ENCODE measurements at regions not wholly inside any gene's neighbourhood (a gene's known extent, or its start where the extent isn't known, plus 50 kb on each side); places are given as distances from the start of the nearest gene placed in this dataset.

- Histone ChIP-seq H3K27me3 (ENCODE audit: low read length) (no peaks in the 10 kb centered on the region), H3K36me3 (ENCODE audit: low read length) (no peaks in the 10 kb centered on the region), H3K4me3 (ENCODE audit: insufficient read depth, low read length, poor library complexity, severe bottlenecking) (no peak overlapping the region), H3F3A (ENCODE audit: insufficient read depth) (no peaks in the 10 kb centered on the region), H4K20me1 (ENCODE audit: low read depth, low read length) (no peaks in the 10 kb centered on the region), H3K9ac (ENCODE audit: low read length) (no peak overlapping the region), H3K4me2 (ENCODE audit: low read depth, low read length, poor library complexity, severe bottlenecking) (no peak overlapping the region), H2AFZ (ENCODE audit: low read depth, low read length, severe bottlenecking) (no peak overlapping the region), H3K27ac (ENCODE audit: low read depth, low read length) (no peak overlapping the region), H3K9me2 (replicated peaks; ENCODE audit: insufficient read depth, low read length) (no peaks in the 10 kb centered on the region), H3K79me2 (ENCODE audit: insufficient read depth, low read length) (no peaks in the 10 kb centered on the region), H3K9me3 (ENCODE audit: insufficient read depth, low read length) (no peaks in the 10 kb centered on the region)
- no peak for TF ChIP-seq EZH2phosphoT487 (conservative IDR thresholded peaks at IDR 0.05; ENCODE audit: low read length)
- TF ChIP-seq, protein P1, sequence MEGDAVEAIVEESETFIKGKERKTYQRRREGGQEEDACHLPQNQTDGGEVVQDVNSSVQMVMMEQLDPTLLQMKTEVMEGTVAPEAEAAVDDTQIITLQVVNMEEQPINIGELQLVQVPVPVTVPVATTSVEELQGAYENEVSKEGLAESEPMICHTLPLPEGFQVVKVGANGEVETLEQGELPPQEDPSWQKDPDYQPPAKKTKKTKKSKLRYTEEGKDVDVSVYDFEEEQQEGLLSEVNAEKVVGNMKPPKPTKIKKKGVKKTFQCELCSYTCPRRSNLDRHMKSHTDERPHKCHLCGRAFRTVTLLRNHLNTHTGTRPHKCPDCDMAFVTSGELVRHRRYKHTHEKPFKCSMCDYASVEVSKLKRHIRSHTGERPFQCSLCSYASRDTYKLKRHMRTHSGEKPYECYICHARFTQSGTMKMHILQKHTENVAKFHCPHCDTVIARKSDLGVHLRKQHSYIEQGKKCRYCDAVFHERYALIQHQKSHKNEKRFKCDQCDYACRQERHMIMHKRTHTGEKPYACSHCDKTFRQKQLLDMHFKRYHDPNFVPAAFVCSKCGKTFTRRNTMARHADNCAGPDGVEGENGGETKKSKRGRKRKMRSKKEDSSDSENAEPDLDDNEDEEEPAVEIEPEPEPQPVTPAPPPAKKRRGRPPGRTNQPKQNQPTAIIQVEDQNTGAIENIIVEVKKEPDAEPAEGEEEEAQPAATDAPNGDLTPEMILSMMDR (IDR thresholded peaks at IDR 0.05; ENCODE audit: insufficient read depth, low read length, poor library complexity, severe bottlenecking): no peak
These were observed 355.8 kb upstream of the DCN start for GRCh38 chr12:91538418-91538817.

GRCh38 chr12:91533366-91533765 is 350.7 kb upstream of the DCN start:
- no peaks in the 10 kb centered on the region for H4K20me1 ChIP-seq (ENCODE audit: low read depth, low read length)
- no peaks in the 10 kb centered on the region for H3K79me2 ChIP-seq (ENCODE audit: insufficient read depth, low read length)
- H3K4me3 ChIP-seq (ENCODE audit: insufficient read depth, low read length, poor library complexity, severe bottlenecking): no peak overlapping the region
- H3K27me3 ChIP-seq (ENCODE audit: low read length): no peaks in the 10 kb centered on the region
- H3F3A ChIP-seq (ENCODE audit: insufficient read depth): no peaks in the 10 kb centered on the region
- H3K9me2 ChIP-seq (replicated peaks; ENCODE audit: insufficient read depth, low read length): no peaks in the 10 kb centered on the region
- TF ChIP-seq EZH2phosphoT487 (conservative IDR thresholded peaks at IDR 0.05; ENCODE audit: low read length): no peak
- TF ChIP-seq, protein P1 (IDR thresholded peaks at IDR 0.05; ENCODE audit: insufficient read depth, low read length, poor library complexity, severe bottlenecking): no peak
- H3K4me2 ChIP-seq (ENCODE audit: low read depth, low read length, poor library complexity, severe bottlenecking): no peak overlapping the region
- H3K9ac ChIP-seq (ENCODE audit: low read length): no peak overlapping the region
- no peaks in the 10 kb centered on the region for H3K36me3 ChIP-seq (ENCODE audit: low read length)
- no peak overlapping the region for H3K27ac ChIP-seq (ENCODE audit: low read depth, low read length)
- H3K9me3 ChIP-seq (ENCODE audit: insufficient read depth, low read length): no peaks in the 10 kb centered on the region
- H2AFZ ChIP-seq (ENCODE audit: low read depth, low read length, severe bottlenecking): no peak overlapping the region

DNA sequence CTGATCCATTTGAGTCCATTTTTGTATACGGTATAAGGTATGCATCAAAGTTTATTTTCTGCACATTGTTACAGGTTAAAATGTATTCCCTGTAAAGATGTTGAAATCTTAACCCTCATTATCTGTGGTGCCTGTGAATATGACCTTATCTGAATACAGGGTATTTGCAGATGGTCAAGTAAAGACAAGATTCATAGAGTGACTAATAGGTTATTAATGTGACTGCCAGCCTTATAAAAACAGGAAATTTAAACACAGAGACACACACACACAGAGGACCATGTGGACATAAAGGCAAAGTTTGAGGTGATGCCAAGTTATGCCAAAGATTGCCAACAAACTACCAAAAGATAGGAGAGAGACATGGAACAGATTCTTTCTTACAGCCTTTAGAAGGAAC is 347.2 kb upstream of the DCN start:
- no peak overlapping the region for H3K4me3 ChIP-seq (ENCODE audit: insufficient read depth, low read length, poor library complexity, severe bottlenecking)
- no peaks in the 10 kb centered on the region for H3K27me3 ChIP-seq (ENCODE audit: low read length)
- no peak overlapping the region for H3K27ac ChIP-seq (ENCODE audit: low read depth, low read length)
- no peaks in the 10 kb centered on the region for H3K36me3 ChIP-seq (ENCODE audit: low read length)
- H3K79me2 ChIP-seq (ENCODE audit: insufficient read depth, low read length): no peaks in the 10 kb centered on the region
- H3K4me2 ChIP-seq (ENCODE audit: low read depth, low read length, poor library complexity, severe bottlenecking): no peak overlapping the region
- no peaks in the 10 kb centered on the region for H4K20me1 ChIP-seq (ENCODE audit: low read depth, low read length)
- no peak overlapping the region for H3K9ac ChIP-seq (ENCODE audit: low read length)
- TF ChIP-seq, protein P1 (IDR thresholded peaks at IDR 0.05; ENCODE audit: insufficient read depth, low read length, poor library complexity, severe bottlenecking): no peak
- H2AFZ ChIP-seq (ENCODE audit: low read depth, low read length, severe bottlenecking): no peak overlapping the region
- no peaks in the 10 kb centered on the region for H3F3A ChIP-seq (ENCODE audit: insufficient read depth)
- no peaks in the 10 kb centered on the region for H3K9me3 ChIP-seq (ENCODE audit: insufficient read depth, low read length)
- H3K9me2 ChIP-seq (replicated peaks; ENCODE audit: insufficient read depth, low read length): no peaks in the 10 kb centered on the region

- Histone ChIP-seq H3K36me3 (ENCODE audit: low read length) (no peaks in the 10 kb centered on the region), H3K4me2 (ENCODE audit: low read depth, low read length, poor library complexity, severe bottlenecking) (no peak overlapping the region), H3K4me3 (ENCODE audit: insufficient read depth, low read length, poor library complexity, severe bottlenecking) (no peak overlapping the region), H3K9me2 (replicated peaks; ENCODE audit: insufficient read depth, low read length) (no peaks in the 10 kb centered on the region), H4K20me1 (ENCODE audit: low read depth, low read length) (no peaks in the 10 kb centered on the region), H3K27me3 (ENCODE audit: low read length) (no peaks in the 10 kb centered on the region), H3K79me2 (ENCODE audit: insufficient read depth, low read length) (no peaks in the 10 kb centered on the region), H2AFZ (ENCODE audit: low read depth, low read length, severe bottlenecking) (no peak overlapping the region), H3F3A (ENCODE audit: insufficient read depth) (no peaks in the 10 kb centered on the region), H3K27ac (ENCODE audit: low read depth, low read length) (no peak overlapping the region), H3K9me3 (ENCODE audit: insufficient read depth, low read length) (no peaks in the 10 kb centered on the region), H3K9ac (ENCODE audit: low read length) (no peak overlapping the region)
- TF ChIP-seq, protein P1 (IDR thresholded peaks at IDR 0.05; ENCODE audit: insufficient read depth, low read length, poor library complexity, severe bottlenecking): no peak
- no peak for TF ChIP-seq EZH2phosphoT487 (conservative IDR thresholded peaks at IDR 0.05; ENCODE audit: low read length)
These were observed 341.2 kb upstream of the DCN start for GRCh38 chr12:91523831-91524230.

All from SU-DHL-6 (cell line).